ENCODE measurements at regions not wholly inside any gene's neighbourhood (a gene's known extent, or its start where the extent isn't known, plus 50 kb on each side); places are given as distances from the start of the nearest gene placed in this dataset.
"Not testable (repeated sequence)": the region's sequence is repeated elsewhere in the genome, so short reads cannot be mapped to it uniquely, and the experiment has no call there.

DNA sequence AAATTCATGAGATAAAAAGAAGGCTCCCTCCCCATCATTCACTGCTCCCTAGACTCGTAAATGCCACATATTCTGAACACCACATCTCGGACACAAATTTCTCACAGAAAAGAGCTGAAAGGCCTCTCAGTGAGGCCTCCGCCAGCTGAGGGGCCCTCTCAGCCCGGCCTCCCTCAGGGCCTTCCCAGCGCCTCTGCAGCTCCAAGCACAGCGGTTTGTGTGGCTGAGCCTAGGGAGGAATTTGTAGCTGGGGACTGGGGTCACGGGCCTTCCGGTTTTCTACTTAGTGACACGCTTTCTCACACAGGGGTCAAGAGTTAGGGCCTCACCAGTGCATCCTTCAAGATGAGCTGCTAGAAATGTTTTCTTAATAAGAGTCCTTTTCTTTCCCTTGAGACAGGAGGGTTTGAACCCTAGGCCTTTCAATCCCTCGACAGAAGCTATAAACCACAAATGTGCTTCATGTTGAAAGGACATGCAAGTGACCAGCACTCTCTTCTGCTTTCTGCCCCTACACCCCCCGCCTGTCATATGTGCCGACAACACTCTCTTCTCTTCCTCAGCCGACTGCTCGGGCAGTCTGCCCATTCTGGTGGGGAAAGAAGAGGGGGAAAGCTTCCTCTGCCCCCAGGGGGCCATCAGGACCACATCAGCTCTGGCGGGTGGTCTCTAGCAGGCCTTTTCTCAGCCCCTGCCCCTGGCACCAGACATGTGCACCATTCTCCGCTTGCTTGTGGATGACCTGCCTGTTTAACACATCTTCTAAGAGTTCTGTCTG, 104.9 kb downstream of the CHIC2 start:
- no peak for DNase-seq (ENCODE audit: low read depth)

DNA sequence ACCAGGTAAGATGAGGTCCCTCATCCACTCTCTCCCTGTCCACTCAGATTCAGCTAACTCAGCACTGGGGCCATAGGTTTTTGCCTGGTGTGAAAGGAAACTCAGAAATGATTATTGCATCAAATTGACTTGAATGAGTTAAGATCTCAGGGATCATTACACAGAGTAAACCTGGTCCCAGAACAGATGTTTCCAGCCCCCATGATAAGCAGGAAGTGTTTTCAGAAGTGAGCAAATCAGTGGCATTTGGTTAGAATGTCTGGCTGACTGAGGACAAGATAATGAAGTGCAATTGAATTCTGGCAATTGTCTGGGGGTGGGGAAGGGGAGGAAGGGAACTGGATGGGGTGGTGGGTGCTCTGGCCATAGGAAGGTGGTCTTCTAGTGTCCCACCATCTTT, 108.0 kb downstream of the CHIC2 start:
- no peak for DNase-seq (ENCODE audit: low read depth)

DNA sequence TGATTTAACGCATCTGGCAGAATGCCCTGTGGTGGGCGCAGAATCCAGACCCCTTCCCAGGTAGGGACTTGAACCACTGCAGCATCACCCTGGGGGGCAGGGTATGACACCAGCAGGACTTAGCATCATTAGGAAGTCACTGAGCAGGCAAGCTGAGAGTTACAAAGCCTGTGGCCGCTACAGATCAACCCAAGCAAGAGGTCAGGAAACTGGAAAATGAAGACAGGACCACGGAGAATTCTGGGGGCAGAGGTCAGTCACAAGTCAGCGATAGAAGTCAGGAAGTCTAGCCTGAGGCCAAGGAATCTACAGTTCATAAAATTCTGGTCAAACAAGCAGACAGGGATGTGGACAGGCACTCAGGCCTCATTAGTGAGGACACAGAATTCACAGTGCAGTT, 108.4 kb downstream of the CHIC2 start:
- DNase-seq (ENCODE audit: low read depth) = no peak

DNA sequence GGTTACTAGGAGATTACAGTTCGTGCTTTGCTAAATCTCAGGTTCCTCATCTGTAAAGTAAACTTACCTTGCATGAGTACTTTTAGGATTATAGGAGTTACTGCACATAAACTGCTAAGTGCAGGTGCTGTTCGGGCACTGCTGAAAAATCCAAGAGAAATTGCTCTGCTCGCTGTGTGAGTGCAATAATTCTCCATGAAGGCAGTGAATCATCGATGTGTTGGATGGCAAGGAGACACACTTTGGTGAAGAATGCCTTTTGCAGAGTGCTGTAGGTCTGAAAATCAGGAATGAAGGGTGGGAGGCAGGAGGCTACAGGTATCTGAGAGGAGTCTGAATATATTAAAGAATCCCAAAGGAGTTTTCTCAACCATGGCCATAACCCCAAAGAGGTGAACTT, 113.0 kb downstream of the CHIC2 start:
- DNase-seq (ENCODE audit: low read depth) = no peak

- peak; percentile 73 for DNase-seq (ENCODE audit: low read depth)
Observed at GRCh38 chr4:53943345-53944085, 120.9 kb downstream of the CHIC2 start.

GRCh38 chr4:53942712-53943111, 121.7 kb downstream of the CHIC2 start:
- DNase-seq (ENCODE audit: low read depth) = no peak

GRCh38 chr4:53941331-53941730, 123.1 kb downstream of the CHIC2 start:
- no peak for DNase-seq (ENCODE audit: low read depth)

- DNase-seq (ENCODE audit: low read depth) = not testable (repeated sequence)
Observed at GRCh38 chr4:53939892-53940291, 124.5 kb downstream of the CHIC2 start.

GRCh38 chr4:53937918-53938317, 126.5 kb downstream of the CHIC2 start:
- no peak for DNase-seq (ENCODE audit: low read depth)

DNA sequence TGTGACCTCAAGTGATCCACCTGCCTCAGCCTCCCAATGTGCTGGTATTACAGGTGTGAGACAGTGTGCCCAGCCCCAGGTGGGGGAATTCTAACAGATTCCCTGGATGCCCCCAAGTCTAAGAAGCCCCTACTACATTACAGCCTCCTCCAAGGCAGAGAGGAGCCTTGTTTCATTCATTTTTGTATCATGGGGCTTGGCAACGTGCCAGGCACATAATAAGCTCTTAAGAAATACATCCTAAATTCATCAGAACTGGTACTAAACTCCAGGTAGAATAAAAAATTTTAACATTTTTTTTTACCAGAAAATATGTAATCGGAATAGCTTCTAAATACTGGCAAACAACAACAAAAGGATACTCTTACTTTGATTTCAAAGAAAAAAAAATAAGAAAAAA, 127.1 kb downstream of the CHIC2 start:
- DNase-seq (ENCODE audit: low read depth) = no peak

GRCh38 chr4:53935780-53936179, 128.6 kb downstream of the CHIC2 start:
- DNase-seq (ENCODE audit: low read depth) = no peak

GRCh38 chr4:53932796-53933610, 131.4 kb downstream of the CHIC2 start:
- no peak for DNase-seq (ENCODE audit: low read depth)

- no peak for DNase-seq (ENCODE audit: low read depth)
Observed at GRCh38 chr4:53931461-53931961, 132.9 kb downstream of the CHIC2 start.

- peak; percentile 84 for DNase-seq (ENCODE audit: low read depth)
Observed at GRCh38 chr4:53929955-53930798, 134.2 kb downstream of the CHIC2 start.

GRCh38 chr4:53929311-53929710, 135.1 kb downstream of the CHIC2 start:
- DNase-seq (ENCODE audit: low read depth) = no peak

DNA sequence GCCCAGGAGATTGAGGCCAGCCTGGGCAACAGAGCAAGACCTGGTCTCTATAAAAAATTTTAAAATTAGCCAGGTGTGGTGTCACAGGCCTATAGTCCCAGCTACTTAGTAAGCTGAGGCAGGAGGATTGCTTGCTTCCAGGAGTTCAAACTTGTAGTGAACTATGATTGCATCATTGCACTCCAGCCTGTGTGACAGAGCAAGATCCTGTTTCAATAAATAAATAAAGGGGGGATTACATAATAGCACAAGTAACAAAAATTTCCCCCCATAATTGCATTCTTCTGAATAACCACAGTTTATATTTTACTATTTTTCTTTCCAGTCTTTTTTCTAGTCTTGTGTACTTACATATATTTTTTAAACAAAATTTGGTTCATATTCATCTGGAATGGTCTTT, 135.6 kb downstream of the CHIC2 start:
- no peak for DNase-seq (ENCODE audit: low read depth)

DNA sequence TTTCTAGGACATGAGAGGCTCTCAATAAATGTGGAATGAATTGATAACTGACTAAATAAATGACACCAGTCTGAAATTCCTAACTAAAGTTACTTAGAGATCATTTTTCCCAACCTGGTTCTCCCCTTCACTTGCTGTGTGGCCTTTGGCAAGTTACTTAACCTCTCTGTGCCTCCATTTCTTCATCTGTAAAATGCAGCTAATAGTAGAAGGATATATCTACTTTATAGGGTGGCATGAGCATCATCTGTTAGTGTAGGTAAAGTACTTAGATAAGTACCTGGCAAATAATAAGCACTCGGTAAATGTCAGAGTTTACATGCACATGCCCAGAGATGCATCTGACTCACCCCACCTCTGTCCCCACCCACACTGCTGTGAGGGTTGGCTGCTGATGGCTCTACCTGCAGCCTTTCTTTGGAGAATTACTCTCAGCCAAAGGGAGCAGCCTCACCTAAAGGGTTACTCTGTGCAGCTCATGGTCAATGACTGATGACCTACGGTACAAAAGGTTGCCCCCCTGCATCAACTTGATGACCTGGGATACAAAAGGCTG, 139.3 kb downstream of the CHIC2 start:
- no peak for DNase-seq (ENCODE audit: low read depth)

DNA sequence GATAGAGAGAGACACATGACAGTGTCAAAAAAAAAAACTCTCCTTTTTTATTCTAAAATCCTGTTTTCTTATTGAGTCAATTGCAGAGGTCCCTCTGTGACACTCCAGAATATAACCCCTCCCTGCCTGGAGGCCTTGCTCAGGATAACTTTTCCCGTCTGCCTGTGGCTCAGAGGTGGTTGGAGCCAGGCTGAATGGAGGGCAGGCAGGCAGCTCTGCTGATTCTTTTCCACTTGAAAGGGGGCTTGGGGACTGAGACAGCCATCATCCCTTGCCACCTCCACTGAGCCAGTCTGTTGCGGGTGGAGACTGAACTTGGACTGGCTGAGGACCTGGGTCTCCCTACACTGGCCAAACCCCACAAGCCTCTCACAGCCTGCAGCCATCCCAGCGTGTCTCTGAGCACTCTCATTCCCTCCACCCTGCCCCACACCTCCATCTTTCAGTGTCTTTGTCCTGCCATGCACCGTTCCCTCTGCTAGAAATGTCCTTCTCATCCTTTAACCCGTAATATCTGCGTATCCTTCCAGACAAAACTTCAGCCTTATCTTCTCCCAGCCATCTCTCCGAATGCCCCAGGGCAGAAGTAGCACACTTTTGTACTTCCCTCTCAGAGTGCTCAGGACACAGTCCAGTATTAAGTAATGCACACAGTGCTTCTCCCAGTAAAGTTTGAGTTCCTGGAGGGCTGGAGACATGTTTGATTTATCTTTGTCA, 139.9 kb downstream of the CHIC2 start:
- DNase-seq (ENCODE audit: low read depth) = no peak

DNA sequence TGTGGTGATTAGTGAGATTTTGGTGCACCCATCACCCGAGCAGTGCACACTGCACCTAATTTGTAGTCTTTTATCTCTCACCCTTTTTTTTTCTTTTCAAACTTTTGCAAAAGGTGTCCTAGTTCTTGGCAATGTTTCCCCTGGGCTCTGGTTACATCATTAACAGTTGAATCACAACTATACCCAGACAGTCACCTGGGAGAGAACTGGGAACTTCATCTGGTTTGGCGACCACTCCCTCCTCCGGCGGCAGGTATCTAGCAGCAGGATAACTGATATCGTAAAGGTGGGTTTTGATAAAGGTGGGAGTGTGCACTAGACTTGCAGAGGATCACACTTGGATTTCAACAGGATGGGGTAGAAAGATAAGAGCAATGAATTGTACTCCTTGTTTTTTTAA, 140.5 kb downstream of the CHIC2 start:
- DNase-seq (ENCODE audit: low read depth) = no peak

DNA sequence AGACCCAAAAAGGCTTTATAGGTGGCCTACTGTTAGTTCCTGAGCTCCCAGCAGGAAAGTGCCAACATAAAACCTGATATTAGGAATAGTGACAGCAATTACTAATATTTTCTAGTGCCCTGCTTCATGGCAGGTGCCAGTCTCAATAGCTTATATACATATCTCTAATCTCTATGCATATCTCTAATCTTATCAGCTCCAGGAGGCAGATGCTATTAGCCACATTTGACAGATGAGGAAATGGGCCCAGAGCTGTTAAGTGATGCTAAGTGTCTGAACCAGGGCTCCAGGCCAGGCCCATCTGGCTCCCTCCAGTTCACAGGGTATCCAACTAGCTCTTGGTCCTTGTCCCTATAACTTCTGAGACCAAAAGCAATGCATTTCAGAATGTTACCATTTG, 142.5 kb downstream of the CHIC2 start:
- DNase-seq (ENCODE audit: low read depth) = no peak

- no peak for DNase-seq (ENCODE audit: low read depth)
Observed at GRCh38 chr4:53920883-53921282, 143.5 kb downstream of the CHIC2 start.

All from HS-5 (cell line).